SW480 (cell line): ENCODE measurements at regions not wholly inside any gene's neighbourhood (a gene's known extent, or its start where the extent isn't known, plus 50 kb on each side); places are given as distances from the start of the nearest gene placed in this dataset.
"Not testable (repeated sequence)": the region's sequence is repeated elsewhere in the genome, so short reads cannot be mapped to it uniquely, and the experiment has no call there.

Experiments
- DNase-seq: peaks from one replicate; pipeline ENCODE4 v3.0.0-alpha.2; 2016; ENCODE audit warnings: low spot score

GRCh38 chr5:125477586-125477975, 731.1 kb upstream of the ZNF608 start:
- no peak for DNase-seq

GRCh38 chr5:125478599-125478998, 732.2 kb upstream of the ZNF608 start:
- DNase-seq = no peak

GRCh38 chr5:125480911-125481310, 734.5 kb upstream of the ZNF608 start:
- DNase-seq = no peak

DNA sequence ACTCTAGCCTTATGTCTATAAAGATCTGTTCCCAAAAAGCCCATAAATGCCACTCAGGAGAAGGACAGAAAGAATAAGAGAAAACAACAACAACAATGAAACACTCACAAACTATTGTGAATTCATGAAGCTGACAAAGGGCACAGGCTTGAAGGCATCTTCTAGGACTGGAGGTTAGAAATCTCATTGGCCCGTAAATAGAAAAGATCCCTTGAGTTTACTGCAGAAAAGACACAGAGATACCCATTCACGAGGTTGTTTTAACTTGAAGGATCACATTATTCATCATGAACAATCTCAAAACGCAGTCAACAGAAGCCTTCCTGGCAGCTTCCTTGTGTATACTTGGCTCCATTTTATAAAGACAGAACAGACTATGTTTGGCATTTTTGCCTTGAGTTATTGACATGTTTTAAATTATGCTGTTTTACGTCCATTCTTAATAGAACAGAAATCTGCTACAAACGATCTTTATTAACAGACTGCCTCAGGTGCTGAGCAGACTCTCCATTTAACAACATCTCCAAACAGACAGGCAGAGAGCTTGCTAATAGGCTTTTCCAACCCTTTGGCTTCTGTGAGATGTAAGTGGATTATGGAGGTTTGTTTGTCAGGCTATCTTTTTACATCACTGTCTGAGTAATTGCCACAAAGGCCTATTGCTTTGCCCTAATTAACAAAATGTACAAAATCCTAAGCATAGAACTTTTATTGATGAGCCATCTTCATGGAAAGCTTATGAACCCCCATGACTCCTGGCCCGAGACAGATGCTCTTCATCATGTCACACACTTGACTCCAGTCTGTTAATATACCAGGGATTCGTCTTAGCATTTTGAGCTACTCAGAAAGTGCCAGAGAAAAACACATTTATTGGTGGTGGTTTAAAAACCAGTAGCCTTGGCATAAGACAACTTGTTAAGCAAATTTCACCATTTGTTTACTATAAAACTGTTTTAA, 735.3 kb upstream of the ZNF608 start:
- DNase-seq = no peak

GRCh38 chr5:125483609-125484008, 737.2 kb upstream of the ZNF608 start:
- no peak for DNase-seq

DNA sequence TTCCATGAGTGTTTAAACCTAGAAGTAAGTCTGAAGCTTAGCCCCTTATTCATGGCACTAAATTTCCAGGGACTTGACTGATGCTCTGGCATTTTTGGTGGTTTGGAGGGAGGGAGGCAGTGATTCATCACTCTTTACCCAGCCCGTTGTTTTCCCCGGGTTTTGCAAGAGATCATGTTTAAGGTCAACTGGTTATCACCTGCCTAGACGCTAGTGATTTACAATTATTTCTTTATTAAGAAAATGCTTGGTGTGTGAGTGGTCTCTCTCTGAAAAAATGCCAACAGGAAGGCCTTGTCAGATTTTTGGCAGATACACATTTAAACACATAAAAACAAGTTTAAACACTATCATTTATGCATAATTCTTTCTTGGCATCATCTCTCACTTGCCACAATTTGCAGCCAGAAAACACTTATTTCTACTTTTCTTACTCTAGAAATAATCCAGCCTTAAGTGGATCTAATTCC, 737.9 kb upstream of the ZNF608 start:
- DNase-seq = peak; percentile 63

DNA sequence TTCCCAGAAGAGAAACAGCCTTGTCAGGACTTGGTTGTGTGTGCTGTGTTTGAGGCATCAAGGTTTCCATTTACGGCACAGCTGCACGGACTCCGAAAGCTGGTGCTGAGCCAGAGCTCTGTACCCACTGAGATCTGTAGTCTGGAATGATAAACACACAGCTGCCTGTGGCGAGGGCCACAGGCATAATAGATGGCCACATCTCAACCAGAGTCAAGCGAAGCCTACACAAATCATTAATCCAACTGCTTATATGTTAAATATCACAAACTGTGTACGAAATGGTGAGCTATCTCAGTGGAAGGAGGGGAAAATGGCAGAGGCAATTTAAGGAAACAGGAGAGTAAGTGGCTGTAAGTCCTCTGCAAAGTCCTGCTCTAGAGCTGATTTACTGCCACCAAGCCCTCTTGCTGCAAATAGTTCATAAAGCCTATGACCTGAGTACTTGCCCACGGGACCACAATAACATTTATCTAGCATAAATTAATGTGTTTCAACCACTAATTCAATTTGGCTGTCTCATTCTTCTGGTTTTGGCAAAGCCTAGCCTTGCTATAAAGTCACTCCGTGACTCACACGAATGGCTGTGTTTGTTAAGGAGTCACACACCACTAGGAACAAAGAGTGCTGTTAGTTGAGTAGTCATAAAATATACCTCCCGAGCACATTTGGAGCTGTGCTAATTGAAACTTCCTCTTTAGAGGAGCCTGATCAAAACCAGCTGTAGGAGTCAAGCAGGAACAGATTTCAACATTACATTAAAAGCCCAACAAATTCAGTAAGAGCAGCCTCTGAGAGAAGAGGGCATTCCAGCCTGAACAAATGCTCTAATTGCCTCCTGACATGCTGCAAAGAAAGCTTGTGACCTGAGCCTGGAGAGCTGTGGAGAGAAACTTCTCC, 738.6 kb upstream of the ZNF608 start:
- peak; percentile 94 for DNase-seq

GRCh38 chr5:125485771-125486170, 739.3 kb upstream of the ZNF608 start:
- no peak for DNase-seq

DNA sequence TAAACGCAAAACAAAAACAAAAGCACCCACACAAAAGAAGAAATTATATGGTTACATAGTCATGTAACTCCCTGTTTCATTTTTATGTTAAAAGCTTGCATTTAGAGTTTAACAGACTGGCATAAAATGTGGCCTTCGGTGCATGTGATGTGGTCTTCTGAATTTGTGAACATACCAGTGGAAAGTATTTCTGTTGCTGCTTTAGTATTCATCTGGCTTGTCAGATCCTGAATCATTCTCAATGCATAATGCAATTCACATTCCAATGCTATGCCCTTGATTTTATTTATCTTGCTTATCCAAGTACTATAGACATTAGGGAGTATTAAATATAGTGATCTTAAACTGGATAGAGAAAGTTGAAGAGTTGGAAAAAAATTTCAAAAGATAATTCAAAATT, 740.2 kb upstream of the ZNF608 start:
- no peak for DNase-seq

GRCh38 chr5:125487231-125487630, 740.8 kb upstream of the ZNF608 start:
- no peak for DNase-seq

- not testable (repeated sequence) for DNase-seq
These were observed 741.2 kb upstream of the ZNF608 start for GRCh38 chr5:125487652-125488051.

DNA sequence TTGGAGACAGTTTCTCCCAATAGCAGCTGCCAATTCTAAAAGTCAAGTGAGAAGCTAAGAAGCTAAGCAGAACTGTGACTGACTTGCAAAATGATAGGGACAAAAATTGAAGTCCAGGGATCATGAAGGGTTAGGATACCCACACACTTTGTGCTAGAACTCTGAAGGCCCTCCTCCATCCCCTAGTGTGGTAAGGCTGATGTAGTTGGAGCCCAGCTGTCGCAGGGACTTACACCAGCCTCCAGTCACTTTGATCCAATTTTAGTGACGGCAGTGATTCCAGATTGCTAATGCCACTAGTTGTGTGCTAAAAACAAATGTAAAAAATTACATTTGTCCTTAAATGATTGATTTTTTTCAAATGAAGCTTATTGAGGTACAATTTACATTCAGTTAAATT, 742.7 kb upstream of the ZNF608 start:
- DNase-seq = no peak

GRCh38 chr5:125491986-125492492, 745.6 kb upstream of the ZNF608 start:
- no peak for DNase-seq

- no peak for DNase-seq
These were observed 746.5 kb upstream of the ZNF608 start for GRCh38 chr5:125492977-125493376.

DNA sequence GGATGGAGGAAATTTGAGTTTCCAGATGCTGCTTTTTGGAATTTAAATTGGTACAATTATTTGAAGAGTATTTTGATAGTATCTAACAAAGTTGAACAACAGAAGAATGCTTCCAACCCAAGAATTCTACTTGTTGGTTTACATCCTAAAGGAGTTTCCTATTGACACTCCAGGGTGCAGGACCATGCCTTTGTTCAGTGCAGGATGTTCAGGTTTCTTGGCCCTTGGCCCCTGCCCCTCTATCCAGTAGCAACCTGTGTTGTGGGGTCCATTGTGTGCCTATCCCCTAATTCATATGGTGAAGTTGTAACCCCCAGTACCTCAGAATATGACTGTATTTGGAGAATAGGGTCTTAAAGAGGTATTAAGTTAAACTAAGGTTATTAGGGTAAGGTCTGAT, 750.0 kb upstream of the ZNF608 start:
- no peak for DNase-seq

DNA sequence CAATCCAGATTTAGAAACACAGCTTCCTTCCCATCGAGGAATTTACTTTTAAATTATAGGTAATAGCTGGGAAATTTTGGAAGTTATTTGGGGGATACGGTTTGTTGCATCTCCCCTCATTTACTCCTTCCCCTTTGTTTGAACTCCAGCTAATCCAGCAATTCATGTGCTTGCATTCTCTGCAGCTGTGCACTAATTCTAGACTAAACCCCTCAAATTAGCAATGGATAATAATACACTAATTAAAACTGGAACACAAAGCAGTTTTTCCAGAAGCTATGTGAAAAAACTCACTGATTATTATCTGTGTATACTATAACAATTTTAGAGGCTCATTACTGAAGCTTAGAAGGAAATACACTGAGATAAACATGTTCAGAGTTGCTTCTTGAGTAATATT, 751.2 kb upstream of the ZNF608 start:
- no peak for DNase-seq

- no peak for DNase-seq
These were observed 753.3 kb upstream of the ZNF608 start for GRCh38 chr5:125499636-125500332.

DNA sequence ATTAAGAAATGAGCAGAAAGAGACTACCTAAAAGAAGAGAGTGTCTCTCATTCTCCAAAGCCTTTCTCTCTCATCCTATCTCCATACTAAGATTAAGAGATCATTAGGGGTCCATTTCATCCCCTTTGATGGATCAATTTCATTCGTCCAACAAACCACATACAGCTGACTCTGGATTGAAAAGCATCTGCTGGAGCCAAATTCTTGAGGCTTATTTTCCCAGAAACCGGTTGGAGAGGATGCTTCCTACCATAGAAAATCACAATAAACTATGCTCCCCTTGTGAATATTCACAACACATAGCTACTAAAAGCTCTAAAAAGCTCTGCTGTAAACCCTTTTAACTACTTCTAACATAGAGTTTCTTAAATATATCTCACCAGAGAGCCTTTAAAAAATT, 755.0 kb upstream of the ZNF608 start:
- DNase-seq = no peak

- DNase-seq = no peak
These were observed 757.5 kb upstream of the ZNF608 start for GRCh38 chr5:125503946-125504345.

DNA sequence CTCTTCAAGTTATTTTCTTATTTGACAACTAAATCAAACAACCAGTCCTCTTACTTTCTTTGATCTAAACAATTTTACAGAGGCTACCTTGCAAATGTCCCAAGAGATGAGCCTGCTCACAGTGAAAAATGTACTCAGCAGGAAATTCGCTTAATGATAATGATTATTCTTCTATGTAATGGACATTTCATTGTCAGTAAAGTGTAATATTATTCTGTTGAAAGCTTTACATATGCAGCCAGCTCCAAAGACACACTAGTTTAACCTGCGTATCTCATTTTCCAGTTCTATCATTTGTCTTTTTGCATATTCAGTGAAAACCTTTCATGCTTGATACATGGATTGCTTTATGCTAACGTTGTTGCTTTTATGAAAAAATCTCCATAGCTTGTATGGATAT, 758.7 kb upstream of the ZNF608 start:
- DNase-seq = no peak

- DNase-seq = no peak
These were observed 759.7 kb upstream of the ZNF608 start for GRCh38 chr5:125506124-125506523.

DNA sequence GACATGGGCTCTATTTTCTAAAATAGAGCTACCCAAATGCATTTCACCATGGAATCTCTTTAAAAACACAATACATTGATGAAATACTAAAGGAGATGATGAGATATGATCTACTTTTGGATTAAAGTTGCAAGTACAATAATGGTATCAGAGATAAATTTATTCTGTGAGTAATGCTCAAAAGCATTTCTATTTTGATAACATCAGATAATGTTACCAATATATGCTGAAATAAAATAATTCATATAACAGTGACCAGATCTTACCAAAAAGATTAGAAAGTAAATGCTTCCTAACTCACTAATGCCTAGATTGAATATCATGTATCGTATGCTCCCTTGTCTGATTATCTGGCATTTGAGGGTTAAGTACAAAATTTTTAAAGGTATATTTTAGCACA, 761.8 kb upstream of the ZNF608 start:
- DNase-seq = no peak
